UCSD-AML1 (cell line): ENCODE measurements at regions not wholly inside any gene's neighbourhood (a gene's known extent, or its start where the extent isn't known, plus 50 kb on each side); places are given as distances from the start of the nearest gene placed in this dataset.
"Not testable (repeated sequence)": the region's sequence is repeated elsewhere in the genome, so short reads cannot be mapped to it uniquely, and the experiment has no call there.

Source experiments
- DNase-seq: peaks from one replicate; lab custom pipeline; 2025; ENCODE audit not compliant: unreplicated experiment; lab: John Stamatoyannopoulos, UW

- DNase-seq = no peak
Observed at GRCh38 chr4:131113704-131114103, 2017.8 kb downstream of the C4orf33 start.

DNA sequence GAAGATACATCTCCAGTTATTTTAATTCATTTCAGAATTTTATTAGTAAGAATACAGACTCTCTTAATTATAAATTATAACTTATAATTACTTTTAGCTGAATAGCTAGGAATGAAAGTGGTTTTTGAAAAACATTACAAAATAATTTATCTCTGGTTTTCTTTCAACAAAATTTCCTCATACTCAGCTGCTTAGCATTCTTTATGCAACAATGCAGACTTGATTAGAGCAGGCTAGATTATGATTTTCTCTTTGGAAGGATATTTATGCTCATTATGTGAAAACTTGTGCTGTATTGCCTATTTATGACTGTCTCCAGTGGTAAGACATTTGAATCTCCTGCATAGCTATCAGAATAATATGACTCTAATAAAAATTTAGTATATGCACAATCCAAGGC lies 2023.7 kb downstream of the C4orf33 start:
- DNase-seq = no peak

DNA sequence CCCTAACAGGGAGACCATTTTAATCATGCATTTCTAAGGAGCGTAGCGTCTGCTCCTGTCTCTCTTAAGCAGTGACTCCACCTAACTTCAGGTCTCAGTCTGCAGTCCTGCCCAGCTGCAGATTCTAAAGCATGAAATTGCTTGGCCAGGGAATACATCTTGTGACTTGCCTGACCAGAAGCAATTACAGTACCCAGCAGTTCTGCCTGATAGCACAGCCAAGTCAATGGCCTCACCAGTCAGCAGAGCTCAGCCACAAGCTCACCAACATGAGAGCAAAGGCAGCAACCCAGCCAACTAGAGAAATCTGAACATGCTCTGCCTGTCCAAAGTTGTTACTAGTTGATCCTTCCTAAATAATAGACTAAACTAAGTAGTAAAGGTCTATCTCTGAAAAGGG lies 2011.9 kb upstream of the PCDH10 start:
- no peak for DNase-seq

DNA sequence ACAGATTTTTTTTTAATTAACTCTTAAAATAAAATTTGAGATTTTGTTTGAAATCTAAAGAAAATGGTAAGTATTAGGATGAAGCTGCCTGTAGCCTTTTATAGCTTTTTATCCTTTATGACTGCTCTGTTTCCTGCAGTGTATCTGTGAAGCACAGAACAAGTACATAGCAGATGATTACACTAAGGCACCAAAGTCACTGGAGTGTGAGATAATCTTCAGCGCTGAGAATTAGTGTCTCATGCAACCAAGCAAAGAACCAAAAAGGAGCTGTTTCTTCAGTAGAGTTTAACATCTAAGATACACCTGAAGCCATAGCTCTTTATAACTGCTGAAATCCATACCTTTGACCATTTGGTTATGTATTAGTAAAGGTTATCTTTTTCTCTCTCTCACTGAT lies 1989.8 kb upstream of the PCDH10 start:
- no peak for DNase-seq

GRCh38 chr4:131192318-131192717 lies 1956.8 kb upstream of the PCDH10 start:
- DNase-seq = no peak

DNA sequence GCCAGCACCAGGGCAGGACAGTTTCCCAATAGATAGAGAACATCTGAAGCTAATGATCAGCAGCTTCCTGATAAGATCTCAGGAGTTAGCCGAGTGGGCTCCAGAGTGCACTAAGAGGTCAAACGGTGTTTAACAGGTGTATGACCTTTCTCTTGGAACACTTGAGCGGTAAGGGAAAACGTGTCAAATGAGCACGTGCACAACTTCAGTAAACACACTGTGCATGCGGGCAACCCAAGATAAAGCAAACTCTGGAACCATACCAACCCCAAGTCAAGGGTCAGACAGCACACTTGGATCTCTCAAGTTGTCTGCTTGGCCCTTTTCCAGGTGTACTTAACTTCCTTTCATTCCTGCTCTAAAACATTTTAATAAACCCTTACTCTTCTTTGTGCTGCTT lies 1941.5 kb upstream of the PCDH10 start:
- DNase-seq = no peak

GRCh38 chr4:131248314-131248713 lies 1900.8 kb upstream of the PCDH10 start:
- DNase-seq = no peak

- DNase-seq = no peak
Observed at GRCh38 chr4:131251321-131251720, 1897.8 kb upstream of the PCDH10 start.

DNA sequence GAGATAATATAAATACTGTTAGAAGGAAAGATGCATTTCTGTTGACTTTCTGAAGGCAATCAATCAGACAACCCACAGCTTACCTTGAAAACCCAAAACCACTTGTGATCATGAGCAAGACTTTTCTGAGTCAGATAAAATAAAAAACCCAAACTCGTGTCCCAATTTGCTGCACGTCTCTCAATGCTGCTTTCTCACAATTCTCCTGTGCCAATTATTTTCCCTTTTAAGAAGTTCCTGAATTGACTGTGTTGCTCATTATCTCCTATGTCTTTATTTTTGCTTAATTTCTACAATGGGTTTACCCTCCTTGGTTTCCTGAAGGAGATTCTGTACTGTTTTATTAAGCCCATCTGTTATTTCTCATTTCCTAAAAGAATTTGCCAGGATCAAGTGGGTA lies 1891.9 kb upstream of the PCDH10 start:
- no peak for DNase-seq

- no peak for DNase-seq
Observed at GRCh38 chr4:131258361-131258760, 1890.7 kb upstream of the PCDH10 start.

- DNase-seq = no peak
Observed at GRCh38 chr4:131288441-131288840, 1860.7 kb upstream of the PCDH10 start.

GRCh38 chr4:131296192-131296591 lies 1852.9 kb upstream of the PCDH10 start:
- DNase-seq = no peak

GRCh38 chr4:131302108-131302507 lies 1847.0 kb upstream of the PCDH10 start:
- no peak for DNase-seq

GRCh38 chr4:131304686-131305085 lies 1844.4 kb upstream of the PCDH10 start:
- no peak for DNase-seq

DNA sequence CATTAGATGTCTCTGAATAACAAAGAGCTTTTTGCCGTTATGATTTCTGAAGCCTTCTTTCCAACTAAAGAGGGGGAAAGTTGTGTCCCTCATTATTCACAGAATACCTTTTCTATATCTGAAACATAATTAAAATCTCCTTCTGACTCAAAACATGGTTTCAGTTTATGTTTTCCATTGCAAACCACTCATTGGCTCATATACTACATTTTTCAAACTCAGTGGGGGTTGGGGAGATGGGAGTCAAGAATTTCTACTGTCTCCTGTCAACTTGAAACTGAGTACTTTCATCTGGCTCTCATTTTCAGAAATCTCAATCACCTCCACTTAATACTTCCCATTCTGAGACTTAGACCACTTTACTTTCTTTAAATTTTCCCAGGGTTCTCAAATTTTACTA lies 1839.5 kb upstream of the PCDH10 start:
- DNase-seq = no peak

GRCh38 chr4:131316086-131316485 lies 1833.0 kb upstream of the PCDH10 start:
- no peak for DNase-seq

GRCh38 chr4:131337936-131338335 lies 1811.2 kb upstream of the PCDH10 start:
- no peak for DNase-seq

- no peak for DNase-seq
Observed at GRCh38 chr4:131339137-131339536, 1810.0 kb upstream of the PCDH10 start.

DNA sequence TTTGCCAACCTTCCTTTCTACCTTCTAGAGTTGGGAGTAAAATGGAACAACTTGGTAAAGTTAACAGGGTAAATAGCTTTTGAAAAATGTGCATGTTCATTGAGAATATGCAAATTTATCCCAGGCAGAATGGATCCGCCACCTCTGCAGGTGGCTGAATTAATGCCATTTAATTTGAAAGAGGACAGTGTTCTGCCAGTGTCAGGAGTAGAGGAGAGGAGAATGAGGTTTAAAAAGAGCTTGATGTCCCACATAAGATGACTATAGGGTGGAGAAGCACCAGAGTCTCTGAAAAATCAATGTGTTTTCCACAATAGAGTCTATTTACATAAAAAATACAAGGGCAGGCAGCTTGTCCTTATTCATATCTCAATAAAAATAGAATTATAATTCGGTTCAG lies 1804.3 kb upstream of the PCDH10 start:
- no peak for DNase-seq

DNA sequence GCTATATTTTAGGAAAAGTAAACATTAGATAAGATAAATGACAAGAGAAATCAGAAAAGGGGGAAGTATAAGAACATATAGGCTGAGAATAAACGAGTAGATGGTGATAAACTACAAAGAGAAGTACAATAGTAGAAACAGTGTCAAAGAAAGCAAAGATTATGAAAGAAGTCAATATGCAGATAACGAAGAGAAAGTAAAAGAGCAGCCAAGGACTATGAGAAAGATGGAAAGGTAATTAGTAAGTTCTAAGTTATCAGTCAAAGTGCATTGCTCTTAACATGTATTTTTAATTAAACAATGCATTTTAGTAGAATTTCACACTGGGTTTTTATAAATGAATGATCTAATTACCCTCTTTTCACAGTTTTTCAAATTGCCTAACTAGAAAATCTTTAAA lies 1801.3 kb upstream of the PCDH10 start:
- no peak for DNase-seq

- DNase-seq = no peak
Observed at GRCh38 chr4:131348263-131348662, 1800.8 kb upstream of the PCDH10 start.

DNA sequence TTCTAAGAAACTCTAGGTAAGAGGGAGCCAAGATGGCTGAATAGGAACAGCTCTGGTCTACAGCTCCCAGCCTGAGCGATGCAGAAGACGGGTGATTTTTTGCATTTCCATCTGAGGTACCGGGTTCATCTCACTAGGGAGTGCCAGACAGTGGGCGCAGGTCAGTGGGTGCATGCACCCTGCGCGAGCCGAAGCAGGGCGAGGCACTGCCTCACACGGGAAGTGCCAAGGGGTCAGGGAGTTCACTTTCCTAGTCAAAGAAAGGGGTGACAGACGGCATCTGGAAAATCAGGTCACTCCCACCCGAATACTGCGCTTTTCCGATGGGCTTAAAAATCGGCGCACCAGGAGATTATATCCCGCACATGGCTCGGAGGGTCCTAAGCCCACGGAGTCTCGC lies 1796.7 kb upstream of the PCDH10 start:
- not testable (repeated sequence) for DNase-seq

DNA sequence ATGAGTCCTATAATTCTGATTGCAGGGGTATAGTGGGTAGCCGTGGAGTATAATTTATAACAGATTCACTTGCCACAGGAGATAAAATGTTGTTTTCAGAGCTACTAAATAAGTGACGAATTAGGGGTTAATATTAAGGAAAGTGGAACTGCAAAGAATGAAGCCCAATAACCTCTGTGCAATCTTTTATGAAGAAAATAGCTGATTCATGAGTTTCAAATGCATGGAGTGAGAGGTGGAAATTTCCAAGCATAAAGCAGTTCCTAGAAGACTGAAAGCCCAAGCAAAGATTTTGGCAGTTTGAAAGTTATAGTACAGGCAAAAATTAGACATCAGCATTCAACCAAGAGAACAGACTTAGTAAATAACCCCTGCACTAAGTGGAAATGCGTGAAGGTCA lies 1782.4 kb upstream of the PCDH10 start:
- DNase-seq = no peak

DNA sequence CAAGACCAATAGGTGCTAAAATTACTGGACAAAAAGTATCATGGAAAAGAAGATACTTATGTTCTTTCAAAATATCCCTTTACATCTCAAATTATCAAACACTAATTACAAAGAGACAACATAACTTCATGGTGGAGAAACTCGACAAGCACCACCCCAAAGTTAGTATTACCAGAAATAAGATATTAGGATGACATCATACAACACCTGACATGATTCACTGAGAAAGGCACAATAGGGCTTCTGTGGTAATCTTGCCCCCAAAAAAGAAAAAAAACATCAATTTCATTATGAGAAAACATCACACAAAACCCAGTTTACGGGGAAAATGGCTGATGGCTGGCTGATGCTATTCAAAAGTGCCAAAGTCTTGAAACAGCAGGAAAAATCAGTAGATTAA lies 1781.7 kb upstream of the PCDH10 start:
- no peak for DNase-seq
